IPS-18c (cell line): ENCODE measurements at regions not wholly inside any gene's neighbourhood (a gene's known extent, or its start where the extent isn't known, plus 50 kb on each side); places are given as distances from the start of the nearest gene placed in this dataset.

Source experiments
- H3K4me3 ChIP-seq: 2 replicates; pipeline ENCODE4 v1.7.0; 2013; ENCODE audit warnings: low read depth, mild to moderate bottlenecking, low read length, moderate library complexity; ENCODE audit not compliant: insufficient read depth
- H3K9me3 ChIP-seq: one replicate; pipeline ENCODE4 v1.6.1; 2013; ENCODE audit warnings: mild to moderate bottlenecking, low read length, moderate library complexity; ENCODE audit not compliant: control insufficient read depth, insufficient read depth

- Histone ChIP-seq H3K9me3 (no peaks in the 10 kb centered on the region), H3K4me3 (no peak overlapping the region)
These were observed 149.2 kb upstream of the GAS1 start for GRCh38 chr9:87096506-87096905.

- H3K4me3 ChIP-seq = no peak overlapping the region
- H3K9me3 ChIP-seq = no peaks in the 10 kb centered on the region
These were observed 149.9 kb upstream of the GAS1 start for GRCh38 chr9:87097238-87097637.

GRCh38 chr9:87099407-87099806, 152.1 kb upstream of the GAS1 start:
- H3K4me3 ChIP-seq = no peak overlapping the region

GRCh38 chr9:87100001-87100400, 152.7 kb upstream of the GAS1 start:
- H3K4me3 ChIP-seq = no peak overlapping the region
- H3K9me3 ChIP-seq = no peaks in the 10 kb centered on the region

More at GRCh38 chr9:87099407-87099806, 152.1 kb upstream of the GAS1 start:
- H3K9me3 ChIP-seq = no peaks in the 10 kb centered on the region

GRCh38 chr9:87102126-87102525, 154.8 kb upstream of the GAS1 start:
- H3K4me3 ChIP-seq = no peak overlapping the region
- H3K9me3 ChIP-seq = no peaks in the 10 kb centered on the region

- Histone ChIP-seq H3K9me3 (peaks cover 2% of the 10 kb centered on the region), H3K4me3 (no peak overlapping the region)
These were observed 159.8 kb upstream of the GAS1 start for GRCh38 chr9:87107072-87107471.

- Histone ChIP-seq H3K4me3 (no peak overlapping the region), H3K9me3 (peaks cover 2% of the 10 kb centered on the region)
These were observed 161.4 kb upstream of the GAS1 start for GRCh38 chr9:87108661-87109060.

GRCh38 chr9:87109231-87109631, 161.9 kb upstream of the GAS1 start:
- Histone ChIP-seq H3K9me3 (peaks cover 2% of the 10 kb centered on the region), H3K4me3 (no peak overlapping the region)

GRCh38 chr9:87109851-87110250, 162.5 kb upstream of the GAS1 start:
- Histone ChIP-seq H3K9me3 (peaks cover 2% of the 10 kb centered on the region), H3K4me3 (no peak overlapping the region)

GRCh38 chr9:87111010-87111409, 163.7 kb upstream of the GAS1 start:
- peaks cover 2% of the 10 kb centered on the region for H3K9me3 ChIP-seq
- no peak overlapping the region for H3K4me3 ChIP-seq

- Histone ChIP-seq H3K4me3 (no peak overlapping the region), H3K9me3 (peaks cover 2% of the 10 kb centered on the region)
These were observed 165.3 kb upstream of the GAS1 start for GRCh38 chr9:87112656-87113055.

- peaks cover 2% of the 10 kb centered on the region for H3K9me3 ChIP-seq
- no peak overlapping the region for H3K4me3 ChIP-seq
These were observed 166.6 kb upstream of the GAS1 start for GRCh38 chr9:87113874-87114273.

- Histone ChIP-seq H3K4me3 (no peak overlapping the region), H3K9me3 (no peaks in the 10 kb centered on the region)
These were observed 168.5 kb upstream of the GAS1 start for GRCh38 chr9:87115785-87116184.

GRCh38 chr9:87116492-87116891, 169.2 kb upstream of the GAS1 start:
- H3K4me3 ChIP-seq = no peak overlapping the region
- no peaks in the 10 kb centered on the region for H3K9me3 ChIP-seq

GRCh38 chr9:87118594-87118993, 171.3 kb upstream of the GAS1 start:
- H3K9me3 ChIP-seq = no peaks in the 10 kb centered on the region
- H3K4me3 ChIP-seq = no peak overlapping the region

GRCh38 chr9:87119328-87119881, 172.1 kb upstream of the GAS1 start:
- H3K9me3 ChIP-seq = no peaks in the 10 kb centered on the region

GRCh38 chr9:87120610-87121009, 173.3 kb upstream of the GAS1 start:
- no peaks in the 10 kb centered on the region for H3K9me3 ChIP-seq
- H3K4me3 ChIP-seq = no peak overlapping the region

More at GRCh38 chr9:87119328-87119881, 172.1 kb upstream of the GAS1 start:
- no peak overlapping the region for H3K4me3 ChIP-seq

GRCh38 chr9:87122947-87123685, 175.8 kb upstream of the GAS1 start:
- no peak overlapping the region for H3K4me3 ChIP-seq
- no peaks in the 10 kb centered on the region for H3K9me3 ChIP-seq

- H3K4me3 ChIP-seq = no peak overlapping the region
- no peaks in the 10 kb centered on the region for H3K9me3 ChIP-seq
These were observed 176.5 kb upstream of the GAS1 start for GRCh38 chr9:87123830-87124229.
